ENCODE measurements at regions not wholly inside any gene's neighbourhood (a gene's known extent, or its start where the extent isn't known, plus 50 kb on each side); places are given as distances from the start of the nearest gene placed in this dataset.

DNA sequence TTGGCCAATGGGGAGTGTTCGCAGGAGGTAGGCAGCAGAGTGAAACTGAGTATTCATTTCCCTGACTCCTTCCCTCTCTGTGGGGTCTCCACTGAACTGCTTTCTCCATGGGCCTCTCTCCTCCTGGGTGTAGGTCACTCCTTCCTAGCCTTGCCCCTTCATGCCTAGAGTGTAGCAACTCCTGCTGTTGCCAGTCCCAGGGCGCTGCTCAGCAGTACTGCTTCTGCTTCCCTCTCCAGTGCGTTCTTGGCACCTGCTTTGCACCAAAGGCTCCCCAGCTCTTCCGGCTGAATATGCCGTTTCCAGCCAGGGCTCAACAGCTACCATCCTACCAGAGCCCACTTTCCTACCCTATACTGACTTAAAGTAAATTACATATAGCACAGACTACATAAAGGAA is 92.2 kb downstream of the MAF start:
- CTCF ChIA-PET = no interaction called here
- POLR2A ChIA-PET = no interaction called here
- Mint-ChIP-seq H3K9me3 (peaks cover 3% of the 10 kb centered on the region; the same call in 1 of the 2 replicates), H3K27me3 (ENCODE audit: low read depth) (no peaks in the 10 kb centered on the region), H3K4me3 (no peak overlapping the region), H3K27ac (no peak overlapping the region), H3K36me3 (no peaks in the 10 kb centered on the region), H3K4me1 (peaks cover 7% of the 10 kb centered on the region; the same call in 1 of the 2 replicates)
- no peak for TF ChIP-seq MYBL2 (CRISPR knock-in tag; IDR thresholded peaks at IDR 0.05)
- no peak for TF ChIP-seq HMGXB4 (CRISPR knock-in tag; IDR thresholded peaks at IDR 0.05)
- no peak for TF ChIP-seq PRDM15 (CRISPR knock-in tag; IDR thresholded peaks at IDR 0.05)
- TF ChIP-seq PREB (CRISPR knock-in tag; IDR thresholded peaks at IDR 0.05; ENCODE audit: borderline replicate concordance) = no peak
- TF ChIP-seq, protein P1, sequence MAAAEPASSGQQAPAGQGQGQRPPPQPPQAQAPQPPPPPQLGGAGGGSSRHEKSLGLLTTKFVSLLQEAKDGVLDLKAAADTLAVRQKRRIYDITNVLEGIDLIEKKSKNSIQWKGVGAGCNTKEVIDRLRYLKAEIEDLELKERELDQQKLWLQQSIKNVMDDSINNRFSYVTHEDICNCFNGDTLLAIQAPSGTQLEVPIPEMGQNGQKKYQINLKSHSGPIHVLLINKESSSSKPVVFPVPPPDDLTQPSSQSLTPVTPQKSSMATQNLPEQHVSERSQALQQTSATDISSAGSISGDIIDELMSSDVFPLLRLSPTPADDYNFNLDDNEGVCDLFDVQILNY (CRISPR knock-in tag; IDR thresholded peaks at IDR 0.05) = no peak
- no peak for TF ChIP-seq ZNF317 (CRISPR knock-in tag; IDR thresholded peaks at IDR 0.05; ENCODE audit: borderline replicate concordance, low read depth)
- TF ChIP-seq, protein P2, sequence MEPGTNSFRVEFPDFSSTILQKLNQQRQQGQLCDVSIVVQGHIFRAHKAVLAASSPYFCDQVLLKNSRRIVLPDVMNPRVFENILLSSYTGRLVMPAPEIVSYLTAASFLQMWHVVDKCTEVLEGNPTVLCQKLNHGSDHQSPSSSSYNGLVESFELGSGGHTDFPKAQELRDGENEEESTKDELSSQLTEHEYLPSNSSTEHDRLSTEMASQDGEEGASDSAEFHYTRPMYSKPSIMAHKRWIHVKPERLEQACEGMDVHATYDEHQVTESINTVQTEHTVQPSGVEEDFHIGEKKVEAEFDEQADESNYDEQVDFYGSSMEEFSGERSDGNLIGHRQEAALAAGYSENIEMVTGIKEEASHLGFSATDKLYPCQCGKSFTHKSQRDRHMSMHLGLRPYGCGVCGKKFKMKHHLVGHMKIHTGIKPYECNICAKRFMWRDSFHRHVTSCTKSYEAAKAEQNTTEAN (CRISPR knock-in tag; IDR thresholded peaks at IDR 0.05) = no peak
- no peak for TF ChIP-seq ETV6 (CRISPR knock-in tag; IDR thresholded peaks at IDR 0.05)
- TF ChIP-seq IRF2 (CRISPR knock-in tag; IDR thresholded peaks at IDR 0.05; ENCODE audit: borderline replicate concordance, low read depth) = no peak
- no peak for TF ChIP-seq RORB (CRISPR knock-in tag; IDR thresholded peaks at IDR 0.05)
- no peak for TF ChIP-seq CBFB (CRISPR knock-in tag; IDR thresholded peaks at IDR 0.05; ENCODE audit: low read depth)
- no peak for TF ChIP-seq ZNF396 (CRISPR knock-in tag; IDR thresholded peaks at IDR 0.05; ENCODE audit: borderline replicate concordance)
- TF ChIP-seq FOXJ3 (CRISPR knock-in tag; IDR thresholded peaks at IDR 0.05; ENCODE audit: borderline replicate concordance) = no peak
- TF ChIP-seq JUN (CRISPR knock-in tag; IDR thresholded peaks at IDR 0.05) = no peak
- TF ChIP-seq ERG (CRISPR knock-in tag; IDR thresholded peaks at IDR 0.05) = no peak
- TF ChIP-seq ZNF263 (CRISPR knock-in tag; IDR thresholded peaks at IDR 0.05; ENCODE audit: low read depth) = no peak
- no peak for DNase-seq (ENCODE audit: low spot score)
- ATAC-seq = no peak
